CD4-positive, alpha-beta T cell treated with Interleukin-17A for 1 hour (primary cell): ENCODE measurements at regions not wholly inside any gene's neighbourhood (a gene's known extent, or its start where the extent isn't known, plus 50 kb on each side); places are given as distances from the start of the nearest gene placed in this dataset.

Experiments
- DNase-seq: peaks from one replicate; pipeline ENCODE4 v3.0.0-alpha.2; 2020

DNA sequence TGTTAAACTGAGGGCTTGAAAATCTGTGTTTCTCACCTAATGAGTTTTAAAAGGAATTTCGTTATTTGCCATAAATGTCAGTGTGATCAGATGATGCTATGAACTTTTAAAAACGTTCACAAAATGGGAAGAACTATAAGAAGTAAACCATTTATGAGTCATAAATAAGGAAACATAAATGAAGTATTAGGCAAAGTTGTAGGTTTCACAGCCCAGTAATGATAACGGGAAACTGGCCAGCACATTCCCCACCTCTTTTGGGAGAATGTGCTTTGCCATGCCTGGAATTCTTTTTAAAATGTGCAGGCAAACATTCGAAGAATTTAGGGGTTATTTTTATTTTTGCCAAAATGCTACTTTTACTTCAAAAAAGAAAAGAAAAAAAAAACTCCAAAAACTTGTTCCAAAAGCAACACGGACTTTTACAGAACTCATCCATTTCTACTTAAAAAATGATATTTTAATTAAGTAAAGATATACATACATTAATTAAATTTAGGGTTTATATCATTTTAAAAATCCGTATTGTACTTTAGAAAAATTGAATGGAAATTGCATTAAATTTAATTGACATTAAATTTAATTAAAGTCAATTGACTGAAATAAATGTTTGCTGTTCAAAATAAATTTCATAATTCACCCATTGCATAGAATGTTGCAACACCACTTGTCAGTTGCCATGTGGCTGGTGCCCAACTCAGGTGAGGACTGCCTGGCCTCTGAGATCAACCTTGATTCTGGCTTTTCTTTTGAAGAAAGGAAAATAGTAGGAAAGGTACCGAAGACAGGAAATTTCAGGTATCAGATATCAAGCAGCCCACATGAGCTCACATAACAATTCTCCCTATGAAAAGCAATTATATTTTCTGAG, 1198.5 kb downstream of the EFNB2 start:
- no peak for DNase-seq

DNA sequence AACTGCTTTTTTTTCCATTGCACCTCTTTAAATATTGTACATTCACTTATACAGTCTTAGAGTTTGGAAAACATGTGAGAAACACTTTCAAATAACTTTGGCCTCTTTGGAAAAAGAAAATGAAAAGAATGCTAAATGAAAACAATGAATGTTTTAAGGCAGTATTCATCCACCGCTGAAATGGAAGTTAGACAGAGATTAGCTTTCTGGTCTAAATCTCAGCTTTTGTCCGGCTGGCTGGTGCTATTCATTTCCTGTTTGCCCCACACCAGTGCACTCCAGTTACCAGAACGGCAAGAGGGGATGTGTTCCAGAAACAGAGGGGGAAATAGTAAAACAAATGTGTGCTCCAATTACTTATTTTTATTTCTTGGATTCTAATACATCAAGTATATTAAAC, 1201.3 kb downstream of the EFNB2 start:
- no peak for DNase-seq

DNA sequence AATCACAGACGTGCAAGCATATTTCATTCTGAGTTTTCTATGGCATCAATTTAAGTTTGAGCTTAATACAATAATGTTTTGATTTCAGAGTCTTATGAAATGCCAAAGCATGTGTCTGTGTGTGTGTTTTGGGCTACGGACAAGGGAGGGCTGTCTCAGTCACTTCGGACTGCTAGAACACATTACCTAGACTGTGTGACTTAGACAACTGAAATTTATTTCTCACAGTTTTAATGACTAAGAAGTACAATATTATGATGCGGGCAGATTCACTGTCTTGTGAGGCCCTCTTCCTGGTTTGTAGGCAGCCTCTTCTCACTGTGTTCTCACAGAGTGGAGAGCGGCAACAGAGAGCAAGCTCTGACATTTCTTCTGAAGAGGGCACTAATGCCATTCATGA, 1202.0 kb downstream of the EFNB2 start:
- DNase-seq: no peak

DNA sequence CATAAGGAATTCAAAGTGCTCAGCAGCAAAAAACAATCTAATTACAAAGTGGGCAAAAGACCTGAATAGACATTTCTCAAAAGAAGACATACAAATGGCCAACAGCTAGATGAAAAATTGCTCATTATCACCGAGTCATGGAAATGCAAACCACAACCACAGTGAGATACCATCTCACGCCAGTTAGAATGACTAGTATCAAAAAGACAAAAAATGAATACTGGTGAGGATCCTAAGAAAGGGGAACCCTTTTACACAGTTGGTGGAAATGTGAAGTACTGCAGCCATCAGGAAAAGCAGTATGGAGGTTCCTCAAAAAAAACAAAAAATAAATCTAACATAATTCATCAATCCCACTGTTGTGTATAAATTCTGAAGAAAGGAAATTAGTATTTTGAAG, 1206.1 kb downstream of the EFNB2 start:
- DNase-seq: no peak

DNA sequence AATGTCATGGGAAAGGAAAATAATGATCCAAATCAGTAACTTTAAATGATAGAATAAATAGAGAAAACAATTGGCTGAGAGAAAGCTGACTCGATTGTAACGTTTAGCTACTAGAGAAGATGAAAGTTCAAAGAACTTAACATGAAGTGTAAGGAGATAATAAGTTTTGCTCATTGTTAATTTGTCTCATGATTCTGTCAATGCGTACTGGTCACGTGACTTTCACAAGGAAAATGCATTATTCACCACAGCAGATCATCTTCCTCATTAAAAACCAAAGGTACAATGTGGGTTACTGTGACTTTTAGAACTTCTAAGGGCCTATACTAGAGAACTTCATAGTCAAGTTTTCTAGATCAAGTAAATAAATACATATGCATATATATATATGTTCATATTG, 1207.2 kb downstream of the EFNB2 start:
- no peak for DNase-seq

DNA sequence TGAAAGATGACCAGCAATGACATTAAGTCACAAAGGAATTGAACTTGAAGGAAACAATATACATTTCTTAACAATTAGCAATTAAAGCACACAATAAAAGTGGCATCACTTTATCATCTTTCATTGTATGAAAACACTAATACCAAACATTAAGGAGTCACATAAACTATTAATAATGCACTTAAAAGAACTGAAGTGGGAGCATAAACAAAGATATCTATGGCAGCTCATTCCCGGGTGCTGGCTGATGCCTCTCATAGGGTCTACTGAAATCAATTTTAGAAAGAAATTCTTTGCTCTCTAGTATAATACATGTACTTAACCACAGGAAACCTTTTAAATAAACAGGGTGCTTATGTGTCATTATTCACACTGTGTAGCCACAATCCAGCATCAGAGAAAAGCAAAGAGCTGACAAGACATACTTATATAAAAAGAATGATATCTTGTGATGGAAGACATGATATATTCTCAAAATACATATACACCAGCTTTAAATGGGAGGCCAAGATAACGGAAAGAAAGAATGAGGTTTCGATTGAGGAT, 1207.8 kb downstream of the EFNB2 start:
- no peak for DNase-seq

DNA sequence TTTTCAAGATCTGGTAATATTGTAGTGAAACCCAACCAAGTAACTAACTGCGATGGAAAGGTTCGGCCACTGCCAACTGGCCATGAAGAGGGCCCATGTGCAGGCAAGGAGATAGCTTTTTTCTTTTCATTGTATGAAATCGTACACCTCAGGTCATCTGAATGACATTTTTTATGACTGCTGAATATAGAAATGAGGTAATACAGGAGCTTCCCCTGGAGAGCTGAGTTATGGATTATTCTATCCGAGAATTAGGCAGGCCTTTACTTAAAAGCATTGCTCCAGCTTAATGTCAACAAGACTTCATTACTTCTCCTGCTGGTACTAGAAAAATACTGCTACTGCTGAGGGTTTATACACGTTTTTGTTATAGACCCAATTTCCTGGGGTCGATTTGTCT, 1215.6 kb downstream of the EFNB2 start:
- DNase-seq: no peak

DNA sequence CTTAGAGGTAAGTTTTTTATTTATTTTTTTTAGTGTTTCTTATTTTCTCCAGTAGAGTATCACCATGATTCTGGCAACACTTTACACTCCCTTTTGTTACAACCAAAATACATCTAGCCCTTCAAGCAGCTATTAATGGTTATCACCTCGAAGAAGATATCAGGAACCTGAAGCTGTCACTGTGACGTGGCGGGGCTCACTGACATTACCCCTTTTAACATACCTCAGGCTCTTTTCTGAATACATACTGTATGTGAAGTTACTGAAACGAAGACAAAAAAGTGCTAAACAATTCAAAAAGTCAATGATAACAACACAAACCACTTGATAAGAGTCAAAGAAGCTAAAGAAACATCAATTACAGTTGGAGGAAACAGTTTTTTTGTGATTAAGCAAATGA, 1218.7 kb downstream of the EFNB2 start:
- DNase-seq: no peak

DNA sequence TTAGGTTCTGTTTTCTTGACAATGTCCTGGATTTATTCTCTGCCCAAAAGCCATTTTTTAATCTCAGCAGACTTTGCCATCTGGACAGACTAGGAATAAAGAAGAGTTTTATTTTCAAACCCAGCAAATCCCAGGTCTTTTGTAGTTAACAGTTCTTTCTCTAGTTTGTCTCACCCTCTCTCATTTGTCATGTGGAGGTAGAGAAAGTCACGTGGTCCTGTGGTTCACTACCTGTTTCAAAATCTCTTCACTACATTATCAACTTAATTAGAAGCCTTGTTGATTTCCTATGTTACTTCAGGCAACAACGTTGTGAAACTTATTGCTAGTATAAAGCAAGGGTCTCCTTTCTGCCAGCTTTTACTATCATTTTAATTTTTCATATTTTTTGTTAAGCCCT, 1222.6 kb downstream of the EFNB2 start:
- DNase-seq: no peak

DNA sequence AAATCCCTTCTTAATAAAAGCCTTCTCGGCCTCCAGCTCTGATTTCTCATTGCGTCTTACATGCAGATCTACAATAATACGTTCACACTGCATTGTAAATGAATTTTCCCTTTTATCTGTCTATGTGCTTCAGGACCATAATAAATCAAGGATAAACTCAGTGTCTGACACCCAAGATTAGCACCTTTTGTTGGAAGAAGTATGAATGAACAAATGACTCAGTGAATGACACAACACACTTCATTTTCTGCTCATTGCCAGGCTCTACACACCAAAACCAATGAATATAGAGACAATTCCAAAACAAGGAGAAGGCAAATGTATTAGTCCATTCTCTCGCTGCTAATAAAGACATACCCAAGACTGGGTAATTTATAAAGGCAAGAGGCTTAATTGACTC, 1224.4 kb downstream of the EFNB2 start:
- no peak for DNase-seq

DNA sequence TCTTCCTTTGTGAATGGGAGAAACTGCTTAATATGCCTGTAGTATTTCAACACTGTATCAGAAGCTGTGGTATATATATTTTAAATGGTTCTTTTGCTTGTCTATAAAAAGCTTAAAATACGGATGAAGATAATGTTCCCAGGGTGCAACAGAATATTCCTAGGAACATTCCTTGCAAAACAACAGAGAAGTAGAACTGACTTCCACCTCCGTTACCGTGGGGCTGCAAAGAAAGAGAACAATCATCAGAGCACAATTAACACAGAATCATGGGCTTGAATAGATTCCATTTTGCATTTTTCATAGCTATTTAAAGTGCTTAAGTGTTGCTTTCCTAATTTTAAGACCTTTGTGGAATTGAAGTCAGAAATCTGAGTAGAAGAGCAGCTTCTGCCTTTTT, 1227.7 kb downstream of the EFNB2 start:
- DNase-seq: no peak

DNA sequence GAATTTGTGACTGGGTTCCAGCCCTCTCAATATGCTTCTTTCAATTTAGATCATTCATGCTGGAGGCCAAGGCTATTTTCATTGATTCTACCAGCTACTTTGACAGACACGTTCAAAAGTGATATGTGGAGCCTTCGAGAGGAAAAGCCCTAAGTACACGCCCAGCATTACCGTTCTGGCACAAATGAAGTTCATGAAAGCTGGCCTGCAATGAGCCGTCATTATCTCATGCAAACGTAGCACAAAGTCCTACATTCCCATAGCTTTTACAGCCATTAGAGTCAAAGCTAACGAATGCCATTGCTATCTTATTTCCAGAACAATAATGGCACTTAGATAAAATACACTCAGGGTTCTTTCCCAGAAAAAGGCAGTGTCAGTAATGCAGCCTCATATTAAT, 1237.6 kb downstream of the EFNB2 start:
- DNase-seq: no peak

DNA sequence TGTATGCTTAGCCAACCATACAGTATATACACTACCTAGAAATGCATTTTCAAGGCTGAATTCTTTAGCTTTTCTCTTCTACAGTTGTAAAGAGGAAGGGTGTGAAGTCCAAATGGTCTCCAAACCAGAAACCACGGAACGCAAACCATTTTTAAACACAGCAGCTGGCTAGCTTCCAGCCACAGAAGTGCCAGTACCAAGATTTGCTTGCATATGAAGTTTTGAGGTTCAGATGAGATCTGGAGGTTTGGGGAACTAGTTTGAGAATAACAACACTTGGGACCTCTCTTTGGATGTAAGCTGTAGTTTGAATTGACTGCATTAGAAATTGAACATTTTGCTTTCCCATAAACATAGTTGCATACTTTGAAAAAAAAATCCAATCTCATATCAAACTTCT, 1243.5 kb downstream of the EFNB2 start:
- no peak for DNase-seq

DNA sequence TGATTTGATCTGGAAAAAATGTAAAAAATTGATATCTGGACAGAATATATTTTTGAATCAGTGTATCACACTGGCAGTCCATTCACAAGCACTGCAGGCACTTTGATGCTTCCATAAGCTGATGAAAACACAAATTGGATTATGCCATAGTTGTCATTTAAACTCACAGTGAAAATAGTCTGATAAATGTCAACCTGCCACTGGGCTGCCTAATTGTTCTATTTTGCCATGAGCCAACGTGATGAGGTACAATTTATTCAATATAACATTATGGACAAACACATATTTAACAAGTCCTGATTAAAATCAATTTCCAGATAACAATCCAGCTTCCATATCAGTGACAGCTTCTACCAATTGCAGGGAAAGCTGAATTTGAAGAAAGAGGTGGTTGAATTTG, 1244.9 kb downstream of the EFNB2 start:
- no peak for DNase-seq

DNA sequence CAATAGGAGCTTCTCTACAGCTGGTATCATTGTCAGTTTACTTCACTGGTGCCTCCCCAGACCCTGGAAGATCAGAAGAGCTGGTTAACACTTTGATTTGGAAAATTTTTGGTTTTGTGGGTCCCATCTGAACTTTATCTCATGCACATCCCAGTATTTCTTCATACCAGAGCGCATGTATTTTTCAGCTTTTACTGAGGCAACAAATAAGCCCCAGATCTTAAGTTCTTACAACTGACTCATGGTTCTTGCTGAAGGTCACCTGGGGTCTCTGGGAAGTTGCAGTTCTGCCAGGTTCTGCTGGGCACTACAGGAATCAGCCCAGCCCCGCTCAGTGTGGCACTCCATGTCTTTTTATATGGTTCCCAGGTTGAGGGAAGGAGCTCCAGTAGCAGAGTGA, 1249.9 kb downstream of the EFNB2 start:
- DNase-seq: no peak

DNA sequence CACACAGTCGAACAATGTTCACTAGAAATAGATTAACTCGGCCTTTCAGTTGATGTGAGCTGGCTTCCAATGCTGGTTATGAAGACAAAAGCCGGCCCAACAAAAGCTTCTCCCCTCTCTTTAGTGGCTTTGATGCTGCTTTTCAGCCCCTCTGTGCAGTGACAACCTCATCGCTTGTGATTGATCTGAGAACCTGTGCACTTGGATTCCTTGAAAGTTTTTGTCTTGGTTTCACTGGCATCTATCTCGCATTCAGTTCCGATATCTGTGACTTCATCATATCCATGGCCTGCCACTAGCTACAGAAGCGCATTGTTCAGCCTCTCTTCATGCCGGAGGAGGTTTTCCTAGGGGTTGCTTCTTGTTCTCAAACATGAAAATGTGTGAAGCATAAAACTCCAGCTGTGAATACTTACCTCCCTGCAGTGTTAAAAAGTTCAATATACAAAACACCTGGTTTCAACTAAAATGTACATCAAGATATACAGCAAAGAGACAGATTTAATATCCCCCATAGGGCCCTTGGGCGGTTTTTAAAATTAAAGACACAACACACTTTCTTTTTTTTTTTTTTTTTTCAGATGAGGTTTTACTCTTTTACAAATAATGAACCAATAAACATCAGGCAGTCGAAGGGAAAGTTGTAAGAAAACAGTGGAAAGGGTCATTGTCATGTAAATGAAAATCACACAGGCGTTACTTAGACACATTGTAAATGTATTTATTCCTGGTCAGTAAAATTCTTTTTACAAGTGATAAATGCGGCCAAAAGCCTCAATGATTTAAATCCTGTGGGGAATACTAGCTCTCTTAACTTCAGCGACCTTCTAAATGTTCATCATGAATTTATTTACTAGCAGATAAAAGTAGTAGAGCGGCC, 1252.8 kb downstream of the EFNB2 start:
- no peak for DNase-seq

DNA sequence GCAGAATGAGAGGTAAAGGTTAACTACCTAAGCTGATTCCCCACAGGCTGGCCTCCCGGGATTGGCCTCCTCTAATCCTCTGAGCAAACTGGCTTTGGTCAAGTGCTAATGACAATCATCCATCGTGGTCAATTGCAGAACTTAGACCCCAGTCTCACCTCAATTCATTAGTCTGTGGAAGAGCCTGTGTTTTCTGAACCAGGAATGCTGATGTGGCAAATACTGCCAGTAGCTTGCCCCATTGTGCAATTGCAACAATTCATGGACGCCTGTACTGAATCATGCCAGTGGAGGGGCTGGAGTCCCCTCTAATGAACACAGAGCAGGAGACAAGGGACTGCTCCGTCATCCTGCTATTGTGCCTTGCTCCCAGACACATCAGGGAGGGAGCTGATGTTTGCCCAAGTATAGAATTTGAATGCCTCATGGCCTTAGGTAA, 1256.5 kb downstream of the EFNB2 start:
- no peak for DNase-seq

DNA sequence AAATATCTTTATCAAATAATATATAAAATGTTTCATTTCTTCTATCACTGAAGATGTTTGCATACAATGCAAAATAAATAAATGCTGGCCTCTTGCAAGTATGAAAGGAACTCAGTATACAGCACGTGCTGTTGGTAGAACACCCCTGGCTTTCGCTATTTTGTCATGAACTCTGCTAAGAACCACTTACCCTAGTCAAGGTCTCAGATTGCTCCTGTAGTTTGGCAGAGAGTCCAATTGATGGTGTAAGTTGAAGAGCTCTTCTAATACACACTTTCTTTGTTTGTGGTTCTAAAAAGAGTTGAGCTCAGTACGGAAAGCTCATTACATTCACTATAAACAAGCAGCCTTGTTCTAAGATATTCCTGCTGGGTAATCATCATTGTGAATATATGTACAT, 1258.9 kb downstream of the EFNB2 start:
- no peak for DNase-seq

DNA sequence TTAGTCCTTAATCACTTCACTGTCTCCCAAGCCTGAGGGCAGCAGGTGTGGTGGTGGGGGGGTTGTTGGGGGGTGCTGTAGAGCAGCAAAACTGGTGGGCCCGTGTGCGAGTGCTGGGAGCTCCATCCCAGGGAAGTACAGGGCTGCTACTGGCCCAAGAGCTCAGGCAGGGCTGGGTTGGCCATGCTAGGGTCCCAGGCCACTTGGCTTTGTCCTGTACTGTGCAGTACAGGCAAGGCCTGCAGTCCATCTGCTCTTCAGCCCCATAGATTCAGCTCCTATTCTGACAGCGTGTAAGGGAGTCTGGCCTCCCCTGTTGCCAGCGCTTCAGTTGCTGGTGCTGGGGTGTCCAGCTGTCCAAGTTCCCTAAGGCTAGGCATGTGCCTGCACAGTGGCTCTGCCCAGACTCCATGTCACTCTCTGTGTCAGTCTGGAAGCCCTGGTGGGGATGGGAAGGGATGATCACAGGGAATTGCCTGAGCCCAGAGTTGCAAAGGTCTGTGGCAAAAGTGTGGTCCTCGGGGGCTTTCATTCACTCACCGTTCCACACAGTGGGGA, 1261.7 kb downstream of the EFNB2 start:
- DNase-seq: no peak

DNA sequence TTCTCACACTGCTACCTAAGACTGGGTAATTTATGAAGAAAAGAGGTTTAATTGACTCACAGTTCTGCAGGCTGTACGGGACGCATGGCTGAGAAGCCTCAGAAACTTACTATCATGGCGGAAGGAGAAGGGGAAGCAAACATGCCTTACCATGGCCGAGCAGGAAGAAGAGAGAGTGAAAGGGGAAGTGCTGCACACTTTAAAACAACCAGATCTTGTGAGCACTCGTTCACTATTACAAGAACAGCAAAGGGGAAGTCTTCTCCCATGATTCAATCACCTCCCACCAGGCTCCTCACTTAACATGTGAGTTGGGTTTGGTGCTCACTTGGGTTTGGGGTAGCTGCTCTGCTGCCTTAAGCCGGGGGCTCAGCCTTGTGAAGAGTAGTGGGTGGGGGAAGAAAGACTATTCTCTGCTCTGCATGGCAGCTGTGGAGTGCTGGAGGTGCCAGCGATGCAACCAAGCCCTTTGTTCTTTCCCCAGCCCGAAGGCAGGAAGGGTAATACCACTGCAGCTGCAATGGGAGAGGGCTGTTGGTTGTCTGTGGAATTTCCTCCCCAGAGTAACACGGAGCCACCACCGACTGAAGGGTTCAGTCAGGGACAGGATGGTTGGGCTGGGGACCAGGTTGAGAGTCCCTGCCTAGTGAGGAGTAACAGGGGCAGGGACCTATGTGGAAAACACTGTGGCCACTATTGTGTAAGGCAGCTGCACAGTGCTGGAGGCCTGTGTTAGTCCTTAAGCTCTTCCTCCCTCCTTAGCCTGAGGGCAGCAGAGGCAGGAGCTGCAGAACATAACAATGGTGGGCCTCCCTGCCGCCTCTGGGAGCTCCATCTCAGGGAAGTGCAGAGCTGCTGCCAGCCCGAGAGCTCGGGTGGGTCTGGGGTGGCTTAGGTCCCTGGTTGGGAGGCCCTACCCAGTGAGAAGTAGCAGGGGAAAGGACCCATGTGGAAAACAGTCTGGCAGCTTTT, 1262.5 kb downstream of the EFNB2 start:
- peak; percentile 0 for DNase-seq

DNA sequence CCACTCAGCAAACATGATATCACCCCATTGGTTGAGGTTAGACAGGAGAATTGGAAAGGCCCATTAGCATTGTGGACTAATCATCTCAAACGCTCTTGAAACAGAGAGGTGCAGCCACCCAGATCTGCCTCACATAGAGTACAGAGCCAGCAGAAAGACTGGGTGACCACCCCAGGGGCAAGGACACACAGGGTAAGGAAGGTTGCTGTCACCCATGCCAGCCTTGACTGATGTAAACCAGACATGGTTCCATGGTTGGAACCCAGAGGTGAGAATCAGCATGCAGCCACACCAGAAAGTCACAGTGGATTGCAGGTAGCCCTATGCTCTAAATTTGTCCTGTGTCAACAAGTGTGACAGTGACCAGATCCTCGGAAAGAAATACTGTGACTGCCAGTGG, 1268.8 kb downstream of the EFNB2 start:
- no peak for DNase-seq

DNA sequence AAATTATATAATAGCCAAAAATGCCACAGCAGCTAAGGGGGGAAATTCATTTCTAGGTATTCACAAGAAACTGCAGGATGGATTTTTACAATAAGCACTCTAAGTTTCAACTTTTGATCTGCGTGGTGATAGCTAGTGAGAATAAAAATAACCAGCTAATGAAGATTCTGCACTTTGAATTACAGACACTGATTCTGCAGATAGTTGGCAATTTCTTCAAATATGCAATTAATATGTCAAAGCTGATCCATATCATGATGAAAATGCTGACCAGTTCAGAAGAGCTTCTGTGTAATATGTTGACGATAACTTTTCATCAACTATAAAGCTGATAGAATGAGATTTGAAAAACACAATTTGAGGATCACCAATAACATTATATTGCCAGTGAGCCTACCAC, 1272.9 kb downstream of the EFNB2 start:
- no peak for DNase-seq
